NT2/D1 (cell line): ENCODE measurements at regions not wholly inside any gene's neighbourhood (a gene's known extent, or its start where the extent isn't known, plus 50 kb on each side); places are given as distances from the start of the nearest gene placed in this dataset.

Experiments used
- DNase-seq: peaks from one replicate; pipeline ENCODE4 v3.0.0-alpha.2; 2011; ENCODE audit warnings: low read depth, low spot score
- H3K27me3 ChIP-seq: 2 replicates; pipeline ENCODE4 v1.6.0; 2011; ENCODE audit warnings: mild to moderate bottlenecking; ENCODE audit not compliant: insufficient read length, insufficient read depth
- H3K36me3 ChIP-seq: 2 replicates; pipeline ENCODE4 v1.6.1; 2011; ENCODE audit warnings: mild to moderate bottlenecking, low read length, mixed read lengths; ENCODE audit not compliant: insufficient read depth, insufficient read length
- H3K4me1 ChIP-seq: 2 replicates; pipeline ENCODE4 v1.5.1; 2011; ENCODE audit not compliant: insufficient read depth, insufficient read length
- H3K4me3 ChIP-seq: 2 replicates; pipeline ENCODE4 v1.5.1; 2011; ENCODE audit warnings: low read depth; ENCODE audit not compliant: insufficient read length
- H3K9ac ChIP-seq: 2 replicates; pipeline ENCODE4 v1.6.0; 2011; ENCODE audit warnings: low read depth; ENCODE audit not compliant: insufficient read length
- H3K9me3 ChIP-seq: 2 replicates; pipeline ENCODE4 v1.5.1; 2011; ENCODE audit warnings: mild to moderate bottlenecking, low read length; ENCODE audit not compliant: insufficient read depth
- SUZ12 ChIP-seq: IDR thresholded peaks from 2 replicates; pipeline ENCODE4 v1.6.1; 2011; ENCODE audit not compliant: insufficient read length, insufficient read depth; ENCODE audit errors: extremely low read depth
- YY1 ChIP-seq: IDR thresholded peaks from 2 replicates; pipeline ENCODE4 v1.6.1; 2011; ENCODE audit not compliant: insufficient read length, insufficient read depth
- ZNF274 ChIP-seq: IDR thresholded peaks from 2 replicates; pipeline ENCODE4 v1.6.1; 2011; ENCODE audit warnings: mild to moderate bottlenecking, low read depth, low read length

DNA sequence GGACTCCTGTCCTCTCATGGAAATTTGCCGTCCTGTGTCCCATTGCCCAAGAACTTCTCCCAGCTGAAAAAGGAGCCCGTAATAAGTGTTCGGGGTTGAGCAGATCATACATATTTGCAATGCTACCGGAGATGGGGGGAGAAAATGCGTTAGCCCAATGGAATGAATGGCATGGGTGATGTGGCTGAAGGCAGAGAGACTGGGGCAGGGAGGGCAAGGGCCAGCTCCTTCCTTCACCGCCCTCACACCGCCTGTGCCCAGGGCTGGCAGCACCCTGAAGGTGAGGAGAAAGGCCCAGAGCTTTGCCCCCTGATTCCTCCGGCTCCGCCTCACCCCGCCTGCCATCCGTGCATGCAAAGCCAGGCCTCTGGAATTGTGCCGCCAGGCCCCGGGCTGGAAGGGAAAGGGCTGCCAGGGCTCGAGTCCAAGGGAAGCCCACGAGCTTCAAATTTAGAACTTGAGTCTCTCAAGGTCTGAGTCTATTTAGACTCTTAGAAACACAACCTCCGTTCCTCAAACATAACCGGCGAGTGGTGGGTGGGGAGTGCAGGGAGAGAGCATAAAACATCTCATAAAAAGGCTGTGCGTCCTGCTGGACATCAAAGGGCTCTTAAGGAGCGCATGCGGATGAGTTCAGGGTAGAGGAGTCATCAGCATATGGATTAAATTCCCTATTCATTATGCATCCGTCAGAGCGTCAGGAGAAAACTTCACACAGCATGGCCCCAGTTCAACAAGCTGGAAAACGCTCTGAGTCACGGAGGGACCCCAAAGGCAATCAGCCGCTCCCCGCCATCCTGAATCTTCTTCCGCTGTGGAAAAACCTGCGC is 121.7 kb upstream of the GLI2 start:
- H3K9ac ChIP-seq, result no peak overlapping the region
- no peaks in the 10 kb centered on the region for H3K9me3 ChIP-seq
- no peak overlapping the region for H3K4me3 ChIP-seq
- H3K36me3 ChIP-seq, result no peaks in the 10 kb centered on the region
- H3K4me1 ChIP-seq, result peaks cover 6% of the 10 kb centered on the region
- peaks cover 24% of the 10 kb centered on the region for H3K27me3 ChIP-seq
- TF ChIP-seq YY1 (no peak), ZNF274 (no peak), SUZ12 (no peak)
- DNase-seq, result no peak

DNA sequence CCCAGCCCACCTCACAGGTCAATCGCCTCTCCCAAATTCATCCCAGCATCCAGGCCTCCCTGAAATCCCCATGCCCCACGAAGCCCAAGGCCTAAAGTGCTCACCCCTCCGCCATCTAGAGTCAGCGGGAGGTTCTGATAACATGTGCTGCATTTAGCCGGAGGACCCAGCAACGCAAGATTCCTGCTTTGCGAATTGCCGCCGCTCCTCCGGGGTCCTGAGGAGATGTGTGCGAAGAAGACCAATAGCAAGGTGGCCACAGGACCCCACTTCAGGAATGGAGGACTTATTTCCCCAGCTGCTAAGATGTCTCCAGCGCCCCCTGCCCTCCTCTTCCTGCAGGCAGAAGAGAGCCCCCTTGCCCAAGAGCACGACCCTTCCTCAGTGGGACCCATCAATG is 120.8 kb upstream of the GLI2 start:
- Histone ChIP-seq H3K27me3 (peaks cover 24% of the 10 kb centered on the region), H3K4me3 (no peak overlapping the region), H3K36me3 (no peaks in the 10 kb centered on the region), H3K4me1 (peaks cover 6% of the 10 kb centered on the region), H3K9me3 (no peaks in the 10 kb centered on the region), H3K9ac (no peak overlapping the region)
- no peak for DNase-seq
- TF ChIP-seq ZNF274 (no peak), YY1 (no peak), SUZ12 (no peak)

DNA sequence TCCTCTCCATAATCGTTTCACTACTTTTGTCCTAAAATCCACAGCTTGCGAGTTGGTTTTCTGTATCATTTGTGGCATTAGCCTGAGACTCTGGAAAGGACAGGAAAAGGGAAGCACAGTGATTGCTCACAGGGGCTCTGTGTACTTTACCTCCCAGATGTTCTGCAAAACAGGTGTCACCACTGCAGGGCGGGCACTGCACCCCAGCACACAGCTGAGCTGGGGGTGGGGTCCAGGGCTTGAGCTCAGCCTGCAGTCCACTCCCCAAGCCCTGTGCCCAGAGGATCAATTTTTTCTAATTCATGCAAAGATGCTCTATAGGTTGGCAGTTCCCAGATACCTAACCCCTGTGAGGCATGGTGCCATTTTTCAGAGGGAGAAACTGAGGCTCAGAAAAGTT is 119.4 kb upstream of the GLI2 start:
- no peak for TF ChIP-seq ZNF274
- TF ChIP-seq YY1, result no peak
- no peak for TF ChIP-seq SUZ12

DNA sequence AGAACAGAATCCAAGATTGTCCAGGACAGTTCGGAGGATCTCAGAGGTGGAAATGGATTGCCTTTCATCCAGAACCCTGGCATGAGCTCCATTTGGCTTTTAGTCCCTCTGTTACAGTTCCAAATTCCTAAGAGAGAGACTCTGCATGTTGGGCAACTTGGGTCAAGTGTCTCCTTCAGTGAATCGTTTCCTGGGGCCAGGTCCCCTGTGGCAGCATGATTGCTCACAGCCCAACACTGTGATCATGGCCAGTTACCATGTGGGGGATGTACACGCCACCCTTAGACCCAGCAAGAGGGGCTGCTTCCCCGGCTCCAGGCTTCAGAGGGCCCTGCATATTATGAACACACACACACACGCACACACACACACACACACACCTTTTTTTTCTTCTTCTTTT is 118.6 kb upstream of the GLI2 start:
- H3K9ac ChIP-seq, result no peak overlapping the region
- TF ChIP-seq SUZ12 (no peak), YY1 (no peak)
- H3K4me3 ChIP-seq, result no peak overlapping the region
- H3K9me3 ChIP-seq, result no peaks in the 10 kb centered on the region
- DNase-seq, result no peak
- peaks cover 14% of the 10 kb centered on the region for H3K27me3 ChIP-seq
- peaks cover 4% of the 10 kb centered on the region for H3K4me1 ChIP-seq
- H3K36me3 ChIP-seq, result no peaks in the 10 kb centered on the region

More for the DNA sequence above, 119.4 kb upstream of the GLI2 start:
- no peaks in the 10 kb centered on the region for H3K9me3 ChIP-seq
- H3K27me3 ChIP-seq, result peaks cover 18% of the 10 kb centered on the region
- no peak overlapping the region for H3K9ac ChIP-seq
- no peak for DNase-seq
- H3K4me1 ChIP-seq, result peaks cover 4% of the 10 kb centered on the region
- H3K4me3 ChIP-seq, result no peak overlapping the region
- no peaks in the 10 kb centered on the region for H3K36me3 ChIP-seq

DNA sequence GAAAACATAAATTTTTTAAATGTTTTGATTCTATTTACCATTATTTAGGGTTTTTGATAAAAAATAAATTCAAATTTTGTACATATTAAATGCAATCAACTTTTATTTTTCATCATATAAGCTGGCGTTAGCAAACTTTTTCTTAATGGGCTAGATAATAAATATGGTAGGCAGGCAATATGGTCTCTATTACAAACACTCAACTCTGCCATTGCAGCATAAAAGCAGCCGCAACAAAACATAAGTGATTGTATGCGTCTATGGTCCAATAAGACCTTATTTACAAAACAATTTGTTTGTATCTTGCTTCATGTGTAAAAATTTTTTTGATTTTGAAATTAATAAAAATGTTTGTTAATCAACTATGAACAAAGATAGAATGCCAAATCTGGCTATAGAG is 116.8 kb upstream of the GLI2 start:
- Histone ChIP-seq H3K27me3 (peaks cover 5% of the 10 kb centered on the region), H3K36me3 (no peaks in the 10 kb centered on the region), H3K9ac (no peak overlapping the region), H3K4me1 (peaks cover 4% of the 10 kb centered on the region), H3K9me3 (no peaks in the 10 kb centered on the region), H3K4me3 (no peak overlapping the region)
- no peak for DNase-seq
- TF ChIP-seq ZNF274 (no peak), YY1 (no peak), SUZ12 (no peak)

DNA sequence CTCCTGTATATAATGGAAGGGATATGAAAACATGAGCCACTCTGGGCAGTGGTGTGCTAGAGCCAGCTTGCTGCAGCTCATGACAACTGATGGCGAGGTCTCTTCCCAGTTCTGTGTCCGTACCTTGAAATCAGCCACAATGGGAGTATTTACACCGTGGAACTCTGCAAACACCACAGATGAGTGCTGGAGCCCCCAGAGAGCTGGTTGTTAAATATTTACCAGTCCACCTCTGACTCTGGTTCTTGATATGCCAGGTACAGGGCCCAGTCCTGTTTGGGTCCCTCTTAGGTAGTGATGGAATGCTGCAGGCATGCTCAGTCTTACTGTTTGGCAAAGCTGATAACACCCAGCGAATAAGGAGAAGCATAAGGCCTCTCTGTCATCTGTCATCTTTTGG is 116.1 kb upstream of the GLI2 start:
- TF ChIP-seq SUZ12 (no peak), ZNF274 (no peak), YY1 (no peak)

DNA sequence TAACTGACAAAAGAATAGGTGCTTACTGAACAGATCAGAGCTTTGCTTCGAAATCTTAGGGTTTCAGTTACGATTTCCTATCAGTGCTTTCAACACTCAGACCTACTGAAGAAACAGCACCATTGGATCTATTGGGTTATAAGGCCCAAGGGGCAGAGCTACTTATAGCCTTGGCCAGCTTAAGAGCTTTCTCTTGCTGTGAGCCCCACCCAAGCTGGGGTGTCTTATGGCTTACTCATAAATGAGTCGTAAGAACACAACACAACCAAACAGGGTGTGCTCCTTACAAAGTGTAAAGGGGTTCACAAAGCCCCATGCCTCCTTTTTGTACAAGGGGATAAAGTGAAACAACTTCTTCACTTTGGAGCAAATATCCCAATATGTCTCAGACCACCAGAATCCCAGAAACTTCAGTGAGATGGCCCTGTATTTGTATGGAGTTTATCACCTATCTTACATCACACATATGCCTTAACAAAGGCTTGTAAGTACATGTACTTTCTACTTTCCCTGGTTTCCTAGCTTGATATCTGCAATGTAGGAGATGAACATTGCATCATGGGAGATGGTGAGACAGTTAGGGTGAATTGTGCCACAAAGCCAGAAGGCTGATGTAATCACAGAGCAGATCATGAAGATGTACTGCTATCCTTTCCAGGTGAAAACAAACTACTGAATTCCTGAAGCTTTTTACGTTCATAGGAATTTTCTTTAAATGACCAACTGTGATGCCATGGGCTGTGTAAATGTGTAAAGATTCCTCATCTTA is 115.5 kb upstream of the GLI2 start:
- Histone ChIP-seq H3K4me1 (no peaks in the 10 kb centered on the region), H3K36me3 (no peaks in the 10 kb centered on the region), H3K27me3 (peaks cover 7% of the 10 kb centered on the region), H3K9ac (no peak overlapping the region), H3K4me3 (no peak overlapping the region), H3K9me3 (no peaks in the 10 kb centered on the region)
- no peak for DNase-seq
- no peak for TF ChIP-seq SUZ12
- TF ChIP-seq YY1, result no peak
- no peak for TF ChIP-seq ZNF274

More for the DNA sequence above, 116.1 kb upstream of the GLI2 start:
- Histone ChIP-seq H3K4me1 (peaks cover 1% of the 10 kb centered on the region), H3K9me3 (no peaks in the 10 kb centered on the region), H3K36me3 (no peaks in the 10 kb centered on the region), H3K4me3 (no peak overlapping the region), H3K27me3 (peaks cover 7% of the 10 kb centered on the region), H3K9ac (no peak overlapping the region)
- DNase-seq, result no peak
